Central memory CD4-positive, alpha-beta T cell (primary cell): ENCODE measurements at regions not wholly inside any gene's neighbourhood (a gene's known extent, or its start where the extent isn't known, plus 50 kb on each side); places are given as distances from the start of the nearest gene placed in this dataset.
"Not testable (repeated sequence)": the region's sequence is repeated elsewhere in the genome, so short reads cannot be mapped to it uniquely, and the experiment has no call there.

ENCODE experiments used
- DNase-seq: peaks from one replicate; pipeline ENCODE4 v3.0.0; 2022

DNA sequence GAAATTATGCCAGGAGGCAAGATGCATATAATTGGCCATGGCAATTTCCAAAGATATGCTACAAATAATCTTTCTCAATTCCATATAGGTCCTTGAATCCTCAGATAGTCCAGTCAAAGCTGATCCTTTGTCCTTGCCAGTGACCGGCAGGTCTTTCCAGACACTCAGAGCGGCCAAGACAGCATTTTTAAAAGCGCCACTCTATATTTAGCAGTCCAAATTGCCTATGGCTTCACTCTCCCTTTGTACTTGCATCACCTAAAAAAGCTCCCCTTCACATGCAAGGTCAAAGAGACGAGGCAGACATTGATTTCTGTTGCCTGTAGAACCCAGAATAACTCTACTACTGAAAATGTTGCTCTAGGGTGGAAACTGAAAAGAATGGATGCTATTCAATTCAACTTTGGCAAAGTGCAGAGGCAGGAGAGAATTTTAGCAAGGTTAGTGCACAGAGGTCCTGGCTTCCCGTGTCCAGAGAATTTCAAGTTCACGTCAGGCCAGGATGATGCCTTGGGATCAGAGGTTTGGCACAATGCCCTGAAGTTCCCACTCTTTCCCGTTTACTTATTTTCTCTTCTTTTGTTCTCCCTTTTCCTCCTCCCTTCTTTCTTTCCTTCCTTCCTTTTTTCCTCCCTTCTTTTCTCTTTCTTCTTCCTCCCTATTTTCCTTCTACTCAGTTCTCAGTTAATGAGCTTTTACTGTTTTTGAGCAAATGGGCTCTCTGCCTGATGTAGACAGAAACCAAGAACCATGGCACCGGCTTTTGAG lies 108.5 kb downstream of the KCNK1 start:
- no peak for DNase-seq

DNA sequence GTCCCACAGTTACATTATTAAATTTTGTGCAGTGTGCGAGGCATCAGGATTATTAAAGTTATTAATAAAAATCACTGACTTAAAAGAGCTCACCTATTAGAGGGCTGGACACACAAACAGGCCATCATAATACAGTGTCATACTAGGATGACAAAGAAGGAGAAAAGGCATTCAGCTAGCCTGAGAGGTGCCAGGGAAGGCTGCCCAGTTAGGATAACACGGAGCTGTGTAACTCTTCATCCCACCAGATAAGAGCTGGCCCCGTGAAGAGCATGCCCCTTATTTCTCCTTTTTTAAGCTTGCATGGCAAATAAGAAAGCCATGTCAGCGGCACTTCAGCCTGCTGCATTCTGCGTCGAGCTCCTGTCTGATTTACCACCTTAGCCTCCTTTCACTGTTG lies 109.5 kb downstream of the KCNK1 start:
- DNase-seq = no peak

DNA sequence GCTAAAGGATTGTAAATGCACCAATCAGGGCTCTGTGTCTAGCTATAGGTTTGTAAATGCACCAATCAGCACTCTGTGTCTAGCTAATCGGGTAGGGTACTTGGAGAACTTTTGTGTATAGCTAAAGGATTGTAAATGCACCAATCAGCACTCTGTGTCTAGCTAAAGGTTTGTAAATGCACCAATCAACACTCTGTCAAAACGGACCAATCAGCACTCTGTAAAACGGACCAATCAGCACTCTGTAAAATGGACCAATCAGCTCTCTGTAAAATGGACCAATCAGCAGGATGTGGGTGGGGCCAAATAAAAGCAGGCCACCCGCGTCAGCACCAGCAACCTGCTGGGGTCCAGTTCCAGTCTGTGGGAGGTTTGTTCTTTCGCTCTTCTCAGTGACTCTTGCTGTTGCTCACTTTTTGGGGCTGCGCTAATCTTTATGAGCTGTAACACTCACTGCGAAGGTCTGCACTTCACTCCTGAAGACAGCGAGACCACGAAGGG lies 110.3 kb downstream of the KCNK1 start:
- not testable (repeated sequence) for DNase-seq

DNA sequence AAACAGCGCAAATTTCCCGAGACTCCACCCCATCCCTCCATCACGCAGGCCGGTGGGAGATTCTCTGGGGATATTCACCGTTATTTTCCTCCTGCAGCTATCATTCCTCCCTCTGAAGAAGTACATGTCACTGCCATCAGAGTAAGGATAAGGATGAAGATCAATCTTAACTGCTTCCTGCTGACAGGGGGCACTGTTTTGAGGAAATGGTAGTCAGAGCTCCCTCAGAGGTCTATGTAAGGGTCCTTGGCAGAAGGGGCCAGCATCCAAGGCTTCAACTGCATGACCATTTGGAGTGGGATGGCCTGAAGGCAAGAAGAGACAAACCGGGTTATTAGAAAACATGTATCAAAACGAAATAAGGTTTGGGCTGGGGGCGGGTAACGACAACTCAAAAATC lies 111.5 kb downstream of the KCNK1 start:
- no peak for DNase-seq

DNA sequence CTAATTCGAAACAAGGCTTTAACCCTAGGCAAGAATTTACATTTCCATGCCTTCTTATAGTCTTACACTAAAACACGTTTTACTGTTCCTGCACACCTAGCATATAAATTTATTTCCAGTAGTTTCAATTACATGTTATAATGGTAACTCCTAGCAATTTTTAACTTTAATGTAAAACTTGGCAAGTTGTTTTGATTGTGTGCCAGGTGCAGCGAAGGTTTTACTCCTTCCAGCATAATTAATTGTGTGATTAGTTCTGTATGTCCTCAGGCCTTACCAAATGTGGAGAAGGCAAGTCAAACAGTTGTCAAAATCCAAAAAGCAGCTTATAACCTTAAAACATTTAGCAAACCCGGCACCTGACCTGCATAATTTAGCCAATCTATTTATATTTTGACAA lies 114.8 kb downstream of the KCNK1 start:
- no peak for DNase-seq

DNA sequence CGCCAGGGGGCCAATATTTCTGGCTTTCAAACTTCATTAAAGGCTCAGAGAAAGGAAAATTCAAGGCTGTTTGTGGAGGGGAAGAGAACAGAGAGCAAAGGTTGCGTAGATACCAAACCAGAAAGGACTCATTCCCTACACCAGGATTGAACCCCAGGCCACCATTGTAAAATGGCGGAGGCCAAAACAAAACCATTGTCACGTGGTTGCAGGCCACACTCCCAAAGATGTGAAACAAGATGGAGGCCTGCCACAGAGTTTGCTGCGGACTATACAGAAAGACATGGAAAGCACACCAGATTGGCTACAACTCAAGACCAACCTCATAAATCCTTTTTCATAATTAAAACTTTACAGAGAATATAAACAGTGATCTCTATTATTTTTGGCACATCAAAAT lies 116.5 kb downstream of the KCNK1 start:
- DNase-seq = no peak

DNA sequence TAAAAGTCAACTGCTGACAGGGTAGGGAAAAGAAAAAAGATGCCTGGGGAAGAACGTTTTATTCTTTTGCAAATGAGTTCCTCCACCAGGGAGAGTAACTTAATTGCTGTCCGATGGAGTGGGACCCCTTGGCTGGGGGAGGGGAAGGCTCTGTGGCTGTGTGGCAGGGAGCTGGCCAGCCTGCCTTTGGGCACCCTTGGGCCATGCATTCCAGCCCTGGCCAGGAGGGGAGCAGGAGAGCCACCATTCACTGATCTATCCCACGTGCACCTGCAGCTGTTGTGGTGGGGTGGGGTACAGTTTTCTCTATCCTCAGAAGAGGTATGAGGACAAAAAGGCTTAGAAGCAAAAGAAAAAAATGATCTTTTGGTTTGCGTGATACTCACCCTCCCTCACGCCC lies 116.9 kb downstream of the KCNK1 start:
- no peak for DNase-seq

DNA sequence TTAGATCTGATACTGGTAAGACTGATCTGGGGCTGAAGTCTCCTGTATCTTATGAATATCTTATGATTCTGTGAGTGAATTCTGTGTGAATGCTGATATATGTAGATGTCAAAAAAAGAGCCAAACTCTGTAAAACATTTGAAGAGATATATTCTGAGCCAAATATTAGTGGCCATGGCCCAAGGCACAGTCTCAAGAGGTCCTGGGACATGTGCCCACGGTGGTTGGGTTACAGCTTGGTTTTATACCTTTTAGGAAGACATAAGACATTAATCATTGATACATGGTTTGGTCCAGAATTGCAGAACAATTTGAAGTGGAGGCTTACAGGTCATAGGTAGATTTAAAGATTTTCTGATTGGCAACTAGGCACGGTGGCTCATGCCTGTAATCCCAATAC lies 118.3 kb downstream of the KCNK1 start:
- DNase-seq = no peak

DNA sequence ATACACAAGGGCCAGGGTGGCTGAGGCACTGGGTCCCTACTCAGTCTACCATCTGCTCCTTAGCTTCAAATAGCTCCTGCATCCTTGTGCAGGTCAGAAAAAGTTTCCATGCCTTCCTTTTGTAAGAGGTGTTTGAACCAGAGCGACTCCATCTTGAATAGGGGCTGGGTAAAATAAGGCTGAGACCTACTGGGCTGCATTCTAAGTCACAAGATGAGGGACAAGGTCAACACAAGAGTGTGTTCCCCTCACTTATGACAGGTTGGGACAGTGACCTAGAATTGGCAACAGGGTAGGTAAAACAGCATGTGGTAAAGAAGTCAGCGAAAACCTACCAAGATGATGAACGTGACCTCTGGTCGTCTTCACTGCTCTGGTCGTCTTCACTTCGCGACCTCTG lies 120.5 kb downstream of the KCNK1 start:
- DNase-seq = no peak

DNA sequence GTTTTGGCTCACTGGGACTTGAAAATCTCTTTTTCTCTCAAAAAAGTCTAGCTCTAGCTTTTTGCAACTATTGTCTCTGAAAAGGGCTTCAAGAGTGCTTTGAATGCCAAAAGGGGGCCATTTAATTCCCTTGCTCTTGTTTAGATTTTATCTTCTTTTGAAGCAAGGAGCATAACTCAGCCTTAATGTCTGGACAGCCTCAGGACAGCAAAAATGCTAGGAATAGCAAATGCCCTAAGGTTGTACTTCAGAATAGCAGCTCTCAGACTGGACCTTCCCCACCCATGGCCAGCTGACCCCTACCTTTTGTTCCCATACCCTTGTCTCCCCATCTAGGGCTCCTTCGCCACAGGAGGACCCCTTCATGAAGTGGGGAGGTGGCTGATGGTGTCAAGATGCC lies 121.4 kb downstream of the KCNK1 start:
- DNase-seq = no peak

DNA sequence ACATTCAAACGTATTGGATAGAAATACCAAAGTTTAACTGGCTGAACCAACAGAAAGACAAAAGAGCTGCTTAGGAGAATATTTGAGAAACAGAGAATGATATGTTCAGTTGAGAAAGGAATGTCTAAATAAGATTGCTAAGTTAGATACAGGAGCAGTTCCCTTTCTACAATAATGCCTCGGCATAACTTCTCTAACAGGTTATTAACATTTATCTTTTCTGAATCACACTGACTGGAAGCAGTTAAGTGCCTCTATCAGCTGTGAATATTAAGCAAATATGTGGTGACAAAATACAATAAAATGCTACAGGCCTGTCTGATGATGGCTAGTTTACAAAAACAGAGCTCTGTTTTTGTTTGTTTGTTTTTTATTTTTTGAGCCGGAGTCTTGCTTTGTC lies 121.9 kb downstream of the KCNK1 start:
- DNase-seq = no peak

DNA sequence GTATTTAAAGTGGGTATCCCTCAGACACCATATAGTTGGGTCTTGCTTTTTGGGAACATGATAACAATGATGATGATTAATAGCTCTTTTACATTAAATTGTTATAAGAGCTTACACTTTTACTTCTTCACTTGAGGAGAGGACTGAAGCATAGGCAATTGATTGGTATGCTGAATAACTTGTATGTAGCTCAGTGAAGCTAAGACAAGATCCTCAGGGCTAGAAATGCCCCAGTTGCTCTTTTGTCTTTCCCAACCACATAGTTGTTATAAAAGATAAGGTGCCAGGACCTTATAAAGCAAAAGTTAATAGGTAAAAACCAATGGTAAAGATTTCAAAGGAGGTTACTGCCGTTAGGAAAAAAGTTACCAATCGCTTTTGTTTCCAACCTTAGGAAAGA lies 123.4 kb downstream of the KCNK1 start:
- no peak for DNase-seq

DNA sequence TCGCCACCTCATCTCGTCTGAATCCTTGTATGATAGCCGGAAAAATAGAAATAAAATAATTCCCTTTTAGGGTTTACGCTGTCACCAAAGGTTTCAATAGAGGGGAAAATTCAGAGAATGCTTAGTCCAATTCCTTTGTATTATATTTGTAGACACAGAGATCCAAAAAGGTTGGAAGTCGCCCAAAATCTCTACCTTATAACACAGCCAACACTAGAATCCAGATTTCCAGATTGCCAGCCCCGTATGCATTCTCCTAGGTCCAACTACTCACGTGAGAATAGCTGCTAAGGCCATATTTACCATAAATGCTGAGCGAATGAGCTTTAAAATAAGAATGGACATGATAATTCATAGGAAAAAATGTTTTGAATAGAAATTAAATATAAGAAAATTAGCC lies 124.5 kb downstream of the KCNK1 start:
- DNase-seq = no peak

DNA sequence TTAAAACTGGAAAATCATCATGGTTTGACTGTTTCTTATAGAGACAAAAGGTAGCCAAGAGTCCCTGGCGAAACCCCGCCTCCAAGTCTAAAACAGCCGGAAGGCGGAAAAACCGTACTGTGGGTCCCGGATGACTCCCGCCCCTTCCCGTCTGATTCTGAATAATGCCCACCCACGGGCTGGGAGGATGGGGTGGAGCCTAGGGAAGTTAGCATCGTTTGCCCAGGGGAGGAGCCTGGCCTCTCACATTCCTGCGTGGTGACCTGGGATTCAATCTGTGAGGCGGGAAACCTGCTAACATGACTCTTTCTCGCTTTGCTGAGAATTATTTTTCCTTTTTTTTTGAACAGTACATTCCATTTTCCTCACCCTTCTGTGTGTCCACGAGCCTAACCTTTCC lies 124.9 kb downstream of the KCNK1 start:
- DNase-seq = no peak

DNA sequence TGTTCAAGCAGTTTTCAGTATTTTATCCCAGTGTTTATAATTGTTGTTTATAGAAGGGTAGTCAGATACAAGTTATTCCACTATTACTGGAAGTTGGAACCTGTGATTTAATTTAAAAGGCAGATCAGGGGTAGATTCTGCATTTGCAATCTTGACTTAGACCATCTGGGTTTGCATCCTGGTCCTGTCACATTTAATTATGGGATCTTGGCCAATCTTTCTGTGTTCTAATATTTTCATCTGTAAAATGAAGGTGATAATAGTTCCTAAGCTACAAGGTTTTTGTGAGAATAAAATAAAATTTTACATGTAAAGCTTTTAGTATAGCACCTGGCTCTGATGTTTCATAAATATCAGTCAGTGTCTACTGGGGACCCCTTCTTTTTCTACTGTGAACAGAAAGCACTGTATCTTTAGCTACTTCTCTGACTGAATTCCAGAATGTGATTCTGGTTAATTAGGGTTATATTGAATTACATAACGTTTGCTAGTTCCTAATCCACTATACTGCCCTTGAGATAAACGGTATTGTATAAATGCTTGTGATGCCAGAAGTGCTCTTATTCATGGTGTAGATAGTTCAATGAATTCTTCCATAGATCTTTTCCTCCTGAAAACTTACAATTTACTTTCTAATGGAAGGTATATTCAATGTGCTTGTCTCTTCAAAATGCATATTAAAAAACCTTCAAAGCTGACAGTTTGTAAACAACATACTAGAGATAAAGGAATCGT lies 131.0 kb downstream of the KCNK1 start:
- no peak for DNase-seq

DNA sequence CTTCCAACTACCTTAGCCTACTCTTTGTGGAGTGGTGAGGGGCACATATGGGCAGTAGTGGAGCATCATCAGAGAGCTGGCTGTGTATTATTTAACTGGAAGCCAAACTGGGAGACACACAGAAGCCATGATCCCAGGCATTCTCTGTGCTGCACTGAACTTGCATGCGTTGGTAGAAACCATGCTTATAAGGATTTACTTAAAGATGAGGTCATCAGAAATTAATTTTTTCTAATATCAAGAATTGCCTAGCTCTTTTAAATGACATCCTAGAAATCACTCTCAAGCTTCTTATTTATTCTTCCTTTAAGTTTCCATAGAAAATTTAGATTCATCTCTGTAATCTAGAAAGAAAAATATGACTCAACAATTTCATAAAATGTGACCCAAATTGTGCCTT lies 136.2 kb downstream of the KCNK1 start:
- DNase-seq = no peak

DNA sequence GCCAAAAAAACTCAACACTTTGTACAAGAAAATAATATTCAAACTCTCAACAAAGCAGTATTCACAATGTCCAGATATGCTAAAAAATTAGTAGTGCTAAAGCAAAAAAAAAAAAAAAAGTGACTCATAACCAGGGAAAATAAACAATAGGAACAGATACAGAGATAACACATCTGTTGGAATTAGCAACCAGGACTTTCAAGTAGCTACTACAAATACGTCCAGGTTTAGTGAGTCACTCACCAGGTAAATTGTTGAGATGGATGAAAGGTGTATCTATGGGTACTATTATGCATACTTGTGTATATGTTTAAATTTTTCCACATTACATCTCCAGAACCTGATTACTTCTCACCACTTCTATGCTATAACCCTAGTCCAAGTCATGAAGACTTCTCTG lies 144.8 kb upstream of the SLC35F3 start:
- no peak for DNase-seq

DNA sequence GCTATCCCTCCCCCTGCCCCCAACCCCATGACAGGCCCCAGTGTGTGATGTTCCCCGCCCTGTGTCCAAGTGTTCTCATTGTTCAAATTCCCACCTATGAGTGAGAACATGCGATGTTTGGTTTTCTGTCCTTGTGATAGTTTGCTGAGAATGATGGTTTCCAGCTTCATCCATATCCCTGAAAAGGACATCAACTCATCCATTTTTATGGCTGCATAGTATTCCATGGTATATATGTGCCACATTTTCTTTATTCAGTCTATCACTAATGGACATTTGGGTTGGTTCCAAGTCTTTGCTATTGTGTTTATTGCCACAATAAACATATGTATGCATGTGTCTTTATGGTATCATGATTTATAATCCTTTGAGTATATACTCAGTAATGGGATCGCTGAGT lies 140.2 kb upstream of the SLC35F3 start:
- DNase-seq = not testable (repeated sequence)

DNA sequence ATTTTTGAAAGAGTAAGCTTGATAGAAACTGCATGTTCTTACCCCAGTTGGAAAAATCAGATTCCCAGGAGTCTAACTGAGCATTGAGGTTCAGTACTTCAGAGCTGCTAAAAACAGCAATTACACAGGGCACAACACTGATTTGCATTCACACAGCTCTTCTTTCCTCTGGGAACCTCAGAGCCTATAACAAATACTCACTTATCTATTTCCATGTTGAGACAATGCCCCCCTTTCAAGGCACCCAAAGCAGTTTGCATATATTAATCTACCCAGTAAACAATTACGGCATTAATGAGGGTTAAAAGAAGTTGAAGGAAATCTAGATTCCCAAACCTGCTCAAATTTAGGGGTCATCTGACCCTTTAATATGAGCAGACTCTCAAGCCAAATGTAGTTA lies 126.9 kb upstream of the SLC35F3 start:
- no peak for DNase-seq

DNA sequence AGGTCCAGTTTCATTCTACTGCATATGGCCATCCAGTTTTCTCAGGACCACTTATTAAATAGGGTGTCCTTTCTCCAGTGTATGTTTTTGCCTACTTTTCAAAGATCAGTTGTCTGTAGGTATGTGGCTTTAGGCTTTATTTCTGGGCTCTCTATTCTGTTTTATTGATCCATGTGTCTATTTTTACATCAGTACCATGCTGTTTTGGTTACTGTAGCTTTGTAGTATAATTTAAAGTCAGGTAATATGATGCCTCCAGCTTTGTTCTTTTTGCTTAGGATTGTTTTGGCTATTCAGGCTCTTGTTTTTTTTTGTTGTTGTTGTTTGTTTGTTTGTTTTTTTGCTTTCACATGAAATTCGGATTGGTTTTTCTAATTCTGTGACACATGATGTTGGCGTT lies 124.4 kb upstream of the SLC35F3 start:
- DNase-seq = no peak

DNA sequence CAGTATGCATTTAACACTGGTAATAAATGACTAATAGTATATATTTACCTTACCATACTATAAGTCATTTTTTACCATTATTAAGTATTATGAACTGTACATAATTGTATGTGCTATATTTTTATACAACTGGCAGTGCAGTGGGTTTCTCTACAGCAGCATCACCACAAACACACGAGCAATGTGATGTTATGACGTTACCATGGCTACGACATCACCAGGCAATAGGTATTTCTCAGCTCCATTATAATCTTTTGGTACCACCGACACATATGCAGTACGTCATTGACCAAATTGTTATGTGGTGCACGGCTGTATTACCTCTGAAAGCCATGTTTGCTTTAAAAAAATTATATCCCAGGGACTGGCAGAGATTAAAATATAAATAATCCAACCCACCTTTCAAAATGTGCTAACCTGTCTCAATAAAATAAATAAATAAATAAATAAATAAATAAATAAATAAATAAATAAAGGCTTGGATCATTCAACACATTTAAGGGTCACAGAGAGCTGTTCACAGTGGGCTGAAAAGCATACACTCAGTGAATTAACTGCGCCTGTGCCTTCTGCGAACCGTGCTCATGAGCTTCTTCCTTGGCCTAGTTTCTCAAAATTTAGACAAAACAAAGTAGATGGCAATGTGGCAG lies 121.4 kb upstream of the SLC35F3 start:
- DNase-seq = no peak

DNA sequence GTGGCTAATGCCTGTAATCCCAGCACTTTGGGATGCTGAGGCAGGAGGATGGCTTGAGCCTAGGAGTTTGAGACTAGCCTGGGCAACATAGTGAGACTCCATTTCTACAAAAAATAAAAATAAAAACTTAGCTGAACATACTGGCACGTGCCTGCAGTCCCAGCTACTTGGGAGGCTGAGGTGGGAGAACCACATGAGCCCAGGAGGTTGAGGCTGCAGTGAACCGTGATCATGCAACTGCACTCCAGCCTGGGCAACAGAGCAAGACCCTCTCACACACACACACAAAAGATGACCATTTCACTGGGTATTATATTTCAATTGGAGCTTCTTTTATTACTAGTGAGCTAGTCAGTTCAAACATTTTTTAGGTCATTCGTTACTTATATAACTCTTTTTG lies 116.9 kb upstream of the SLC35F3 start:
- no peak for DNase-seq

DNA sequence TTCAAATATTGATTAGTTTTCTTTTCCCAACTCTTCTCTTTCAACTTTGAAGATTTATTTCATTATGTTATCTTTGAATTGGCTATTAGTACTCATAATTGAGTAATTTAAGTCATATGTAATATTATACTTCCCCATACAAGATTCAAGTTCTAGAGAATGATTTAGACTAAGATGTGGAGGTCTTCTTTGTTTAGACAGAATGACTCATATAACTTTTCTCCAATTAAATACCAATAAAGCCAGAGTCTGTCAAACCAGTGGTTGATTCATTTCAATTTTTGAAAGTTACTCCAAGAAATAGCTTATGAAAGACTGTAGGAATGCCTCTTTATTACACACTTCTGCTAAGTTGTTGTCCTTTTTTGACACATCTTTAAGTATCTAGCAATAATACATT lies 115.8 kb upstream of the SLC35F3 start:
- no peak for DNase-seq

DNA sequence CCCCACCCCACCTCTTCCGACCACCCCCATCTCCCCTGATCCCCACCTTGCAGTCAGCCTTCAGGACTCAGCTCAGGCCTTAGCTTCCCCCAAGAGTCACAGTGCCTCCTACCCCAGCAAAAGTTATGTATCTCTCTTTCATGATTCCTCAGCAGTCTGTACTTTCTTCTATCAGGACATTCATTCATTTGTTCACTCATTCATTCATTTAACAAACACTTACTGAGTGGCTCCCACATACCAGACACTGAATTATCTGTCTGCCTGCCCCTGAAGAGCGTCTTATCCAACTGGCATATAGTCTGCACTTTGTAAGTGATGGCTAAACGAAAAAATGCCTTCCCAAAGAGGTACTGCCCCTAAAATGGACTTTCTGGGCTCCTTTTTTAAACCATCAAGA lies 114.4 kb upstream of the SLC35F3 start:
- DNase-seq = no peak
